Brain microvascular endothelial cell (primary cell): ENCODE measurements at regions not wholly inside any gene's neighbourhood (a gene's known extent, or its start where the extent isn't known, plus 50 kb on each side); places are given as distances from the start of the nearest gene placed in this dataset.

Source experiments
- DNase-seq: peaks from one replicate; pipeline ENCODE4 v3.0.0-alpha.2; 2020
- H3K27ac ChIP-seq: fragments of 250-450 bp; sonication (Bioruptor Pico); 2 replicates; pipeline ENCODE4 v1.5.1; 2020; ENCODE audit warnings: mild to moderate bottlenecking, moderate library complexity
- H3K27me3 ChIP-seq: fragments of 250-450 bp; sonication (Bioruptor Pico); replicated peaks from 2 replicates; pipeline ENCODE4 v1.5.1; 2020; ENCODE audit warnings: mild to moderate bottlenecking
- H3K36me3 ChIP-seq: fragments of 250-450 bp; sonication (Bioruptor Pico); replicated peaks from 2 replicates; pipeline ENCODE4 v1.5.1; 2020; ENCODE audit warnings: mild to moderate bottlenecking
- H3K4me3 ChIP-seq: 2 replicates; pipeline ENCODE4 v1.5.1; 2011; ENCODE audit warnings: low read depth, mild to moderate bottlenecking, control low read depth, low read length, moderate library complexity
- CTCF ChIP-seq: IDR thresholded peaks from 2 replicates; pipeline ENCODE4 v1.5.1; 2011; ENCODE audit warnings: low read depth, mild to moderate bottlenecking, moderate library complexity, low read length, control low read depth, inconsistent platforms; ENCODE audit errors: missing control alignments
- in situ Hi-C: cut with HindIII; loops from 2 replicates; pipeline ENCODE4 v1.10.0; 2017; ENCODE audit warnings: low sequenced_read_pairs, low pct_ligation_motif_present

- DNase-seq = no peak
- no peak overlapping the region for H3K4me3 ChIP-seq
- no peaks in the 10 kb centered on the region for H3K36me3 ChIP-seq
- H3K27ac ChIP-seq = no peak overlapping the region
- no peaks in the 10 kb centered on the region for H3K27me3 ChIP-seq
- TF ChIP-seq CTCF = no peak
- in situ Hi-C loops = no loop called here
Measured at GRCh38 chr1:114289306-114289705, 135.6 kb upstream of the SYT6 start.

GRCh38 chr1:114286960-114287359 is 133.3 kb upstream of the SYT6 start:
- TF ChIP-seq CTCF = no peak
- Histone ChIP-seq H3K27ac (no peak overlapping the region), H3K36me3 (no peaks in the 10 kb centered on the region), H3K4me3 (no peak overlapping the region), H3K27me3 (no peaks in the 10 kb centered on the region)
- no peak for DNase-seq
- in situ Hi-C loops = no loop called here

- Histone ChIP-seq H3K4me3 (no peak overlapping the region), H3K36me3 (no peaks in the 10 kb centered on the region), H3K27ac (no peak overlapping the region), H3K27me3 (no peaks in the 10 kb centered on the region)
- TF ChIP-seq CTCF = no peak
- peak; percentile 4 for DNase-seq
- in situ Hi-C loops = no loop called here
Measured at GRCh38 chr1:114286179-114286578, 132.5 kb upstream of the SYT6 start.

GRCh38 chr1:114282751-114283403 is 129.2 kb upstream of the SYT6 start:
- Histone ChIP-seq H3K27ac (no peak overlapping the region), H3K36me3 (no peaks in the 10 kb centered on the region), H3K4me3 (no peak overlapping the region), H3K27me3 (no peaks in the 10 kb centered on the region)
- peak; percentile 97 for TF ChIP-seq CTCF
- peak; percentile 91 for DNase-seq
- in situ Hi-C loops = no loop called here

GRCh38 chr1:114278911-114279310 is 125.2 kb upstream of the SYT6 start:
- H3K27me3 ChIP-seq = peaks cover 2% of the 10 kb centered on the region
- no peak for DNase-seq
- in situ Hi-C loops = no loop called here
- no peak overlapping the region for H3K4me3 ChIP-seq
- no peak overlapping the region for H3K27ac ChIP-seq
- no peaks in the 10 kb centered on the region for H3K36me3 ChIP-seq
- no peak for TF ChIP-seq CTCF

- H3K36me3 ChIP-seq = no peaks in the 10 kb centered on the region
- no peak for TF ChIP-seq CTCF
- H3K27me3 ChIP-seq = peaks cover 2% of the 10 kb centered on the region
- H3K27ac ChIP-seq = no peak overlapping the region
- in situ Hi-C loops = no loop called here
- no peak for DNase-seq
- H3K4me3 ChIP-seq = no peak overlapping the region
Measured at GRCh38 chr1:114278430-114278829, 124.8 kb upstream of the SYT6 start.
